Esophagus squamous epithelium (tissue), 4 donors: ENCODE measurements at regions not wholly inside any gene's neighbourhood (a gene's known extent, or its start where the extent isn't known, plus 50 kb on each side); places are given as distances from the start of the nearest gene placed in this dataset.

ENCODE experiments used
- POLR2A ChIP-seq, 4 donors: fragments of 450-650 bp; IDR thresholded peaks; one replicate each; pipeline ENCODE4 v1.6.1; 2017; ENCODE audit warnings: antibody characterized with exemption in 4 of 4, mild to moderate bottlenecking in 4 of 4, moderate library complexity in 3 of 4
- TF ChIP-seq, protein P1 (sequence below), 6 experiments: fragments of 450-650 bp in 4 of 6; fragments of 200-600 bp in 2 of 6; sonication (generic) in 2 of 6; IDR thresholded peaks; one replicate each; pipeline ENCODE4 v1.5.1; 2016 to 2019; ENCODE audit warnings: antibody characterized with exemption in 6 of 6, mild to moderate bottlenecking in 4 of 6, moderate library complexity in 4 of 6

DNA sequence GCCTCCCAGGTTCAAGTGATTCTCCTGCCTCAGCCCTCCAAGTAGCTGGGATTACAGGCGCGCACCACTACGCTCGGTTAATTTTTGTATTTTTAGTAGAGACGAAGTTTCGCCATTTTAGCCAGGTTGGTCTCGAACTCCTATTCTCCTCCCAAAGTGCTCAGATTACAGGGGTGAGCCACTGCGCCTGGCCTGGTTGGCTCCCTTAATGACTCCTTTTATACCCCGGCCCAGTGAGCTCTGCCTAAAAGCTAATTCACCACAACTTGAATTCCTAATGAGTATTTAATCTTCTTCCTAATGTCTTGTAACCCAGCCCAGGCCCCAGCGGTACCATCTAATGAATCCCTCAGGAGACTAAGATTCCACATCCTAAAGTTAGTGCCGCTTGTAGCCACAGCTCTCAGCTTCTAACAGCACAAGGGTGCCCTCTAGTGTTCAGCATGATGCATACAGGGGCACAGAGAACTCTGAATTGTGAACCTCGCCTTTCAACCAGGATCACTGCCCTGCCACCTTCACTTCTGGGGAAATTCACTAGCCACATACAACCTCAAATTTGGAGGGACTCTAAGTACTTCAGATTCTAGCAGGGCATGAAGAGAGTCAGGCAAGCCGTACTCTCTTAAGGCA lies 89.5 kb downstream of the OR13H1 start:
- TF ChIP-seq, protein P1, sequence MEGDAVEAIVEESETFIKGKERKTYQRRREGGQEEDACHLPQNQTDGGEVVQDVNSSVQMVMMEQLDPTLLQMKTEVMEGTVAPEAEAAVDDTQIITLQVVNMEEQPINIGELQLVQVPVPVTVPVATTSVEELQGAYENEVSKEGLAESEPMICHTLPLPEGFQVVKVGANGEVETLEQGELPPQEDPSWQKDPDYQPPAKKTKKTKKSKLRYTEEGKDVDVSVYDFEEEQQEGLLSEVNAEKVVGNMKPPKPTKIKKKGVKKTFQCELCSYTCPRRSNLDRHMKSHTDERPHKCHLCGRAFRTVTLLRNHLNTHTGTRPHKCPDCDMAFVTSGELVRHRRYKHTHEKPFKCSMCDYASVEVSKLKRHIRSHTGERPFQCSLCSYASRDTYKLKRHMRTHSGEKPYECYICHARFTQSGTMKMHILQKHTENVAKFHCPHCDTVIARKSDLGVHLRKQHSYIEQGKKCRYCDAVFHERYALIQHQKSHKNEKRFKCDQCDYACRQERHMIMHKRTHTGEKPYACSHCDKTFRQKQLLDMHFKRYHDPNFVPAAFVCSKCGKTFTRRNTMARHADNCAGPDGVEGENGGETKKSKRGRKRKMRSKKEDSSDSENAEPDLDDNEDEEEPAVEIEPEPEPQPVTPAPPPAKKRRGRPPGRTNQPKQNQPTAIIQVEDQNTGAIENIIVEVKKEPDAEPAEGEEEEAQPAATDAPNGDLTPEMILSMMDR (IDR thresholded peaks at IDR 0.05), result peak; percentile 39 to 75 (median 66)
- TF ChIP-seq POLR2A (IDR thresholded peaks at IDR 0.05), result no peak
